Ascending aorta (tissue), 2 donors: ENCODE measurements at regions not wholly inside any gene's neighbourhood (a gene's known extent, or its start where the extent isn't known, plus 50 kb on each side); places are given as distances from the start of the nearest gene placed in this dataset.
"Not testable (repeated sequence)": the region's sequence is repeated elsewhere in the genome, so short reads cannot be mapped to it uniquely, and the experiment has no call there.

ENCODE experiments used
- DNase-seq, 2 donors: peaks; one replicate each; pipeline ENCODE4 v3.0.0-alpha.2; 2019; ENCODE audit warnings: low spot score in 2 of 2
- H3K27ac ChIP-seq, 2 donors: fragments of 200-600 bp; sonication (generic); one replicate each; pipeline ENCODE4 v1.5.1; 2016 to 2017; ENCODE audit warnings: mild to moderate bottlenecking in 1 of 2
- H3K27me3 ChIP-seq: fragments of 200-600 bp; sonication (generic); one replicate; pipeline ENCODE4 v1.5.1; 2017
- H3K36me3 ChIP-seq, 2 donors: fragments of 200-600 bp; sonication (generic); one replicate each; pipeline ENCODE4 v1.5.1; 2016
- H3K4me1 ChIP-seq, 2 donors: fragments of 200-600 bp; sonication (generic); one replicate each; pipeline ENCODE4 v1.5.1; 2016 to 2017; ENCODE audit warnings: mild to moderate bottlenecking in 1 of 2
- H3K4me3 ChIP-seq, 2 donors: fragments of 200-600 bp; sonication (generic); one replicate each; pipeline ENCODE4 v1.5.1; 2016 to 2017; ENCODE audit warnings: mild to moderate bottlenecking in 1 of 2
- H3K9me3 ChIP-seq, 2 donors: fragments of 200-600 bp; sonication (generic); one replicate each; pipeline ENCODE4 v1.5.1; 2016
- CTCF ChIP-seq, 3 experiments: fragments of 200-600 bp in 2 of 3; fragments of 450-650 bp in 1 of 3; sonication (generic) in 2 of 3; IDR thresholded peaks; one replicate each; pipeline ENCODE4 v1.5.1; 2016 to 2019; ENCODE audit warnings: antibody characterized with exemption in 3 of 3, mild to moderate bottlenecking in 1 of 3, moderate library complexity in 1 of 3
- intact Hi-C: fragments of 100-400 bp; cut with DNase I; formaldehyde crosslinking; loops from one replicate; pipeline ENCODE4 v1.15.1; 2023

GRCh38 chr16:88202207-88202745, 180.5 kb upstream of the ZNF469 start:
- DNase-seq = no peak
- Histone ChIP-seq H3K27me3 (no peaks in the 10 kb centered on the region), H3K36me3 (no peaks in the 10 kb centered on the region), H3K4me3 (no peak overlapping the region), H3K4me1 (no peaks in the 10 kb centered on the region), H3K27ac (no peak overlapping the region), H3K9me3 (no peaks in the 10 kb centered on the region)
- intact Hi-C loops = no loop called here
- no peak for TF ChIP-seq CTCF (IDR thresholded peaks at IDR 0.05)

- H3K9me3 ChIP-seq, H3K27ac ChIP-seq, DNase-seq, H3K27me3 ChIP-seq, H3K4me3 ChIP-seq, H3K4me1 ChIP-seq, H3K36me3 ChIP-seq, intact Hi-C loops: not testable (repeated sequence)
Observed at GRCh38 chr16:88202856-88203681, 179.7 kb upstream of the ZNF469 start.

GRCh38 chr16:88204131-88205110, 178.3 kb upstream of the ZNF469 start:
- H3K4me1 ChIP-seq, H3K36me3 ChIP-seq, H3K27ac ChIP-seq, intact Hi-C loops, H3K27me3 ChIP-seq, H3K9me3 ChIP-seq, H3K4me3 ChIP-seq: not testable (repeated sequence)
- DNase-seq = peak in 1 of 2 donors; percentile 1

GRCh38 chr16:88205482-88205881, 177.3 kb upstream of the ZNF469 start:
- peak in 1 of 2 donors; percentile 45 for DNase-seq
- H3K9me3 ChIP-seq, H3K4me1 ChIP-seq, H3K27me3 ChIP-seq, H3K4me3 ChIP-seq, intact Hi-C loops, H3K27ac ChIP-seq, H3K36me3 ChIP-seq: not testable (repeated sequence)

- H3K36me3 ChIP-seq, H3K4me3 ChIP-seq, DNase-seq, H3K27ac ChIP-seq, intact Hi-C loops, H3K9me3 ChIP-seq, H3K4me1 ChIP-seq, H3K27me3 ChIP-seq: not testable (repeated sequence)
Observed at GRCh38 chr16:88206006-88206405, 176.8 kb upstream of the ZNF469 start.

- intact Hi-C loops, H3K9me3 ChIP-seq, H3K4me1 ChIP-seq, H3K27ac ChIP-seq, H3K27me3 ChIP-seq, H3K4me3 ChIP-seq, H3K36me3 ChIP-seq: not testable (repeated sequence)
- peak in 1 of 2 donors; percentile 38 for DNase-seq
Observed at GRCh38 chr16:88206516-88206915, 176.2 kb upstream of the ZNF469 start.

- Histone ChIP-seq H3K4me3 (no peak overlapping the region), H3K9me3 (no peaks in the 10 kb centered on the region), H3K27me3 (no peaks in the 10 kb centered on the region), H3K4me1 (no peaks in the 10 kb centered on the region), H3K36me3 (no peaks in the 10 kb centered on the region), H3K27ac (no peak overlapping the region)
- TF ChIP-seq CTCF (IDR thresholded peaks at IDR 0.05) = no peak
- no peak for DNase-seq
- intact Hi-C loops = no loop called here
Observed at GRCh38 chr16:88208112-88208511, 174.6 kb upstream of the ZNF469 start.

GRCh38 chr16:88208776-88209175, 174.0 kb upstream of the ZNF469 start:
- DNase-seq, H3K4me1 ChIP-seq, intact Hi-C loops, H3K27ac ChIP-seq, H3K36me3 ChIP-seq, H3K27me3 ChIP-seq, H3K9me3 ChIP-seq, H3K4me3 ChIP-seq: not testable (repeated sequence)

- intact Hi-C loops, H3K9me3 ChIP-seq, H3K4me1 ChIP-seq, H3K27me3 ChIP-seq, H3K4me3 ChIP-seq, H3K27ac ChIP-seq, DNase-seq, H3K36me3 ChIP-seq: not testable (repeated sequence)
Observed at GRCh38 chr16:88209579-88209978, 173.2 kb upstream of the ZNF469 start.

GRCh38 chr16:88213937-88214336, 168.8 kb upstream of the ZNF469 start:
- H3K4me1 ChIP-seq, DNase-seq, intact Hi-C loops, H3K27me3 ChIP-seq, H3K9me3 ChIP-seq, H3K4me3 ChIP-seq, H3K27ac ChIP-seq, H3K36me3 ChIP-seq: not testable (repeated sequence)

- H3K27ac ChIP-seq, H3K4me3 ChIP-seq, H3K9me3 ChIP-seq, H3K4me1 ChIP-seq, DNase-seq, intact Hi-C loops, H3K27me3 ChIP-seq, H3K36me3 ChIP-seq: not testable (repeated sequence)
Observed at GRCh38 chr16:88221001-88221761, 161.6 kb upstream of the ZNF469 start.
